Right atrium auricular region (tissue), 2 donors: ENCODE measurements at regions not wholly inside any gene's neighbourhood (a gene's known extent, or its start where the extent isn't known, plus 50 kb on each side); places are given as distances from the start of the nearest gene placed in this dataset.

Source experiments
- DNase-seq: peaks from one replicate; pipeline ENCODE4 v3.0.0-alpha.2; 2019; ENCODE audit warnings: low spot score
- H3K27ac ChIP-seq, 2 donors: fragments of 200-600 bp; sonication (generic); 1 replicate in 1 of 2; 2 replicates in 1 of 2; pipeline ENCODE4 v1.5.1; 2016 to 2019
- H3K27me3 ChIP-seq, 2 donors: fragments of 200-600 bp; sonication (generic); one replicate each; pipeline versions ENCODE4 v1.5.1 to v1.6.0; 2017 to 2019
- H3K36me3 ChIP-seq: fragments of 200-600 bp; sonication (generic); one replicate; pipeline ENCODE4 v1.5.1; 2016
- H3K4me1 ChIP-seq, 2 donors: fragments of 200-600 bp; sonication (generic); one replicate each; pipeline versions ENCODE4 v1.5.1 to v1.6.0; 2017 to 2019
- H3K4me3 ChIP-seq, 2 donors: fragments of 200-600 bp; sonication (generic); 1 replicate in 1 of 2; 2 replicates in 1 of 2; pipeline ENCODE4 v1.5.1; 2017 to 2019; ENCODE audit warnings: mild to moderate bottlenecking in 1 of 2, moderate library complexity in 1 of 2
- H3K9me3 ChIP-seq, 2 donors: fragments of 200-600 bp; sonication (generic); one replicate each; pipeline ENCODE4 v1.5.1; 2019
- CTCF ChIP-seq, 2 donors: fragments of 200-600 bp; sonication (generic); IDR thresholded peaks; one replicate each; pipeline ENCODE4 v1.5.1; 2019; ENCODE audit warnings: antibody characterized with exemption in 2 of 2

- no peak overlapping the region for H3K4me3 ChIP-seq
- H3K4me1 ChIP-seq = no peaks in the 10 kb centered on the region
- no peak for TF ChIP-seq CTCF (IDR thresholded peaks at IDR 0.05)
- no peaks in the 10 kb centered on the region for H3K9me3 ChIP-seq
- no peaks in the 10 kb centered on the region for H3K36me3 ChIP-seq
- H3K27ac ChIP-seq = no peak overlapping the region
- DNase-seq = no peak
- no peaks in the 10 kb centered on the region for H3K27me3 ChIP-seq
Measured at GRCh38 chr13:72132075-72132474, 265.1 kb upstream of the DACH1 start.

GRCh38 chr13:72129117-72129516 is 262.1 kb upstream of the DACH1 start:
- Histone ChIP-seq H3K27ac (no peak overlapping the region), H3K9me3 (no peaks in the 10 kb centered on the region), H3K27me3 (no peaks in the 10 kb centered on the region), H3K4me1 (no peaks in the 10 kb centered on the region), H3K36me3 (no peaks in the 10 kb centered on the region), H3K4me3 (no peak overlapping the region)
- DNase-seq = no peak
- no peak for TF ChIP-seq CTCF (IDR thresholded peaks at IDR 0.05)

GRCh38 chr13:72127031-72127430 is 260.0 kb upstream of the DACH1 start:
- H3K36me3 ChIP-seq = no peaks in the 10 kb centered on the region
- H3K4me3 ChIP-seq = no peak overlapping the region
- DNase-seq = no peak
- H3K4me1 ChIP-seq = no peaks in the 10 kb centered on the region
- H3K27me3 ChIP-seq = no peaks in the 10 kb centered on the region
- no peak overlapping the region for H3K27ac ChIP-seq
- H3K9me3 ChIP-seq = no peaks in the 10 kb centered on the region
- no peak for TF ChIP-seq CTCF (IDR thresholded peaks at IDR 0.05)

GRCh38 chr13:72126424-72126823 is 259.4 kb upstream of the DACH1 start:
- H3K27ac ChIP-seq = no peak overlapping the region
- no peaks in the 10 kb centered on the region for H3K36me3 ChIP-seq
- no peak for TF ChIP-seq CTCF (IDR thresholded peaks at IDR 0.05)
- H3K4me1 ChIP-seq = no peaks in the 10 kb centered on the region
- H3K4me3 ChIP-seq = no peak overlapping the region
- no peak for DNase-seq
- H3K27me3 ChIP-seq = no peaks in the 10 kb centered on the region
- no peaks in the 10 kb centered on the region for H3K9me3 ChIP-seq

- TF ChIP-seq CTCF (IDR thresholded peaks at IDR 0.05) = no peak
- Histone ChIP-seq H3K4me1 (no peaks in the 10 kb centered on the region), H3K9me3 (no peaks in the 10 kb centered on the region), H3K27ac (no peak overlapping the region), H3K36me3 (no peaks in the 10 kb centered on the region), H3K4me3 (no peak overlapping the region), H3K27me3 (no peaks in the 10 kb centered on the region)
- no peak for DNase-seq
Measured at GRCh38 chr13:72125561-72125960, 258.6 kb upstream of the DACH1 start.

GRCh38 chr13:72122661-72123255 is 255.8 kb upstream of the DACH1 start:
- H3K4me3 ChIP-seq = no peak overlapping the region
- TF ChIP-seq CTCF (IDR thresholded peaks at IDR 0.05) = no peak
- H3K27me3 ChIP-seq = no peaks in the 10 kb centered on the region
- no peak overlapping the region for H3K27ac ChIP-seq
- H3K9me3 ChIP-seq = no peaks in the 10 kb centered on the region
- no peaks in the 10 kb centered on the region for H3K36me3 ChIP-seq
- no peak for DNase-seq
- H3K4me1 ChIP-seq = no peaks in the 10 kb centered on the region
